ENCODE measurements at regions not wholly inside any gene's neighbourhood (a gene's known extent, or its start where the extent isn't known, plus 50 kb on each side); places are given as distances from the start of the nearest gene placed in this dataset.

DNA sequence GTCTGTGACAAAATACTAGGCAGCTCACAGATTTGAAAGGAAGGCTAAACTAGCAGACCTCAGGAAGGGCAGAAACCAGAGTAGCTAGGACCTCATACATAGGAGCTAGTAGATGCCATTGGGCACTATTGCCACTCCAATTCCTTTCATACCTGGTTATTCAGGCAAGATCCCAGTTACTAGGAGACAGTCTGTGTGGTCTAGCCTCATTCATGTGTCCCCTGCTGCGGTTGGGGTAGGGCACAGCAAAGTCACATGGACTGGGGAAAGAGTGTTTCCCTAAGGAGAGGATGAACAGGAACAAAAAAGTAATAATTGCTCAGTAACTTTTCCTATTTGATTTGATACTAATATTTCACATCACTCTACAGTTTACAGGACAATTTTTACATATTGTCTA is 204.6 kb upstream of the HEY2 start:
- TF ChIP-seq, protein P1, sequence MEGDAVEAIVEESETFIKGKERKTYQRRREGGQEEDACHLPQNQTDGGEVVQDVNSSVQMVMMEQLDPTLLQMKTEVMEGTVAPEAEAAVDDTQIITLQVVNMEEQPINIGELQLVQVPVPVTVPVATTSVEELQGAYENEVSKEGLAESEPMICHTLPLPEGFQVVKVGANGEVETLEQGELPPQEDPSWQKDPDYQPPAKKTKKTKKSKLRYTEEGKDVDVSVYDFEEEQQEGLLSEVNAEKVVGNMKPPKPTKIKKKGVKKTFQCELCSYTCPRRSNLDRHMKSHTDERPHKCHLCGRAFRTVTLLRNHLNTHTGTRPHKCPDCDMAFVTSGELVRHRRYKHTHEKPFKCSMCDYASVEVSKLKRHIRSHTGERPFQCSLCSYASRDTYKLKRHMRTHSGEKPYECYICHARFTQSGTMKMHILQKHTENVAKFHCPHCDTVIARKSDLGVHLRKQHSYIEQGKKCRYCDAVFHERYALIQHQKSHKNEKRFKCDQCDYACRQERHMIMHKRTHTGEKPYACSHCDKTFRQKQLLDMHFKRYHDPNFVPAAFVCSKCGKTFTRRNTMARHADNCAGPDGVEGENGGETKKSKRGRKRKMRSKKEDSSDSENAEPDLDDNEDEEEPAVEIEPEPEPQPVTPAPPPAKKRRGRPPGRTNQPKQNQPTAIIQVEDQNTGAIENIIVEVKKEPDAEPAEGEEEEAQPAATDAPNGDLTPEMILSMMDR (IDR thresholded peaks at IDR 0.05), result no peak
- no peak for TF ChIP-seq POLR2A (IDR thresholded peaks at IDR 0.05)
- TF ChIP-seq EP300 (IDR thresholded peaks at IDR 0.05; ENCODE audit: low read depth), result no peak

All from transverse colon (tissue), 3 donors.